ENCODE measurements at regions not wholly inside any gene's neighbourhood (a gene's known extent, or its start where the extent isn't known, plus 50 kb on each side); places are given as distances from the start of the nearest gene placed in this dataset.

GRCh38 chr13:107770541-107770940 lies 444.8 kb downstream of the LIG4 start:
- Histone ChIP-seq H4K20me1 (ENCODE audit: insufficient read depth) (no peaks in the 10 kb centered on the region), H3K27me3 (ENCODE audit: insufficient read depth, low read depth) (no peaks in the 10 kb centered on the region), H2AFZ (no peak overlapping the region), H3K79me2 (ENCODE audit: low read depth) (no peaks in the 10 kb centered on the region), H3K9me2 (ENCODE audit: insufficient read depth) (no peaks in the 10 kb centered on the region), H3K4me2 (no peak overlapping the region), H3K4me3 (no peak overlapping the region), H3K36me3 (ENCODE audit: low read depth) (no peaks in the 10 kb centered on the region), H3K4me1 (replicated peaks; ENCODE audit: insufficient read depth) (no peaks in the 10 kb centered on the region), H3K27ac (no peak overlapping the region; the same call in 1 of the 2 replicates), H3K9me3 (ENCODE audit: insufficient read depth, low read depth) (no peaks in the 10 kb centered on the region), H3F3A (ENCODE audit: insufficient read depth, low read depth) (no peaks in the 10 kb centered on the region)
- ChIA-PET CTCF (no interaction called here), POLR2A (ENCODE audit: unreplicated experiment) (no interaction called here)
- peak in 1 of 2 experiments; percentile 30 for DNase-seq
- TF ChIP-seq, protein P1, sequence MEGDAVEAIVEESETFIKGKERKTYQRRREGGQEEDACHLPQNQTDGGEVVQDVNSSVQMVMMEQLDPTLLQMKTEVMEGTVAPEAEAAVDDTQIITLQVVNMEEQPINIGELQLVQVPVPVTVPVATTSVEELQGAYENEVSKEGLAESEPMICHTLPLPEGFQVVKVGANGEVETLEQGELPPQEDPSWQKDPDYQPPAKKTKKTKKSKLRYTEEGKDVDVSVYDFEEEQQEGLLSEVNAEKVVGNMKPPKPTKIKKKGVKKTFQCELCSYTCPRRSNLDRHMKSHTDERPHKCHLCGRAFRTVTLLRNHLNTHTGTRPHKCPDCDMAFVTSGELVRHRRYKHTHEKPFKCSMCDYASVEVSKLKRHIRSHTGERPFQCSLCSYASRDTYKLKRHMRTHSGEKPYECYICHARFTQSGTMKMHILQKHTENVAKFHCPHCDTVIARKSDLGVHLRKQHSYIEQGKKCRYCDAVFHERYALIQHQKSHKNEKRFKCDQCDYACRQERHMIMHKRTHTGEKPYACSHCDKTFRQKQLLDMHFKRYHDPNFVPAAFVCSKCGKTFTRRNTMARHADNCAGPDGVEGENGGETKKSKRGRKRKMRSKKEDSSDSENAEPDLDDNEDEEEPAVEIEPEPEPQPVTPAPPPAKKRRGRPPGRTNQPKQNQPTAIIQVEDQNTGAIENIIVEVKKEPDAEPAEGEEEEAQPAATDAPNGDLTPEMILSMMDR (conservative IDR thresholded peaks at IDR 0.05), result no peak
- TF ChIP-seq EZH2 (IDR thresholded peaks at IDR 0.05; ENCODE audit: low read depth), result no peak
- no TSS peak for BruUV-seq (replicated peaks)
- intact Hi-C loops (cut with micrococcal nuclease; ENCODE audit: unreplicated experiment), result no loop called here

DNA sequence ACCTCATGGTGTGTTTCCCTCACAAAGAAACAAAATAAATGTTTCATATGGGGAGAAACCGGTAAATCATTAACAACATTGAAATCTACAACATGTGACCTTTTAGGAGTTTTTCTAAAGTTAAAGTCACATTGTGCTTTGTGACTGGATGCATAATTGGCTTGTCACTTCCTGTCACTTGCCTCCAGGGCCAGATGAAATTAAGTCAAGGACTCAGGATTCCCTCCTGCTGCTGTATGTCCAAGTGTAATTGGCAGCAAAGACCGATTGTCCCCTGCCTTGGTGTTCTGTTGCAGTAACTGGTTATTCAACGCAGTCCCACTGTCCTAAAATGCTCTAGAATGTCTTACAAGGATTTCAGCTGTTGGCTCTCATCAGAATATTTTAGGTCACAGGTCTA lies 448.2 kb downstream of the LIG4 start:
- Histone ChIP-seq H3K27ac (no peak overlapping the region), H3K9me3 (ENCODE audit: insufficient read depth, low read depth) (no peaks in the 10 kb centered on the region), H3K4me3 (no peak overlapping the region), H3K4me1 (replicated peaks; ENCODE audit: insufficient read depth) (peaks cover 6% of the 10 kb centered on the region; the same call in 1 of the 2 replicates), H3K79me2 (ENCODE audit: low read depth) (no peaks in the 10 kb centered on the region), H3K9me2 (ENCODE audit: insufficient read depth) (no peaks in the 10 kb centered on the region), H3K36me3 (ENCODE audit: low read depth) (no peaks in the 10 kb centered on the region), H2AFZ (no peak overlapping the region), H3K4me2 (no peak overlapping the region), H3K27me3 (ENCODE audit: insufficient read depth, low read depth) (no peaks in the 10 kb centered on the region), H3F3A (ENCODE audit: insufficient read depth, low read depth) (no peaks in the 10 kb centered on the region), H4K20me1 (ENCODE audit: insufficient read depth) (no peaks in the 10 kb centered on the region)
- ChIA-PET CTCF (no interaction called here), POLR2A (ENCODE audit: unreplicated experiment) (no interaction called here)
- BruUV-seq (replicated peaks), result no TSS peak
- peak in 1 of 2 experiments; percentile 10 for DNase-seq
- no peak for TF ChIP-seq EZH2 (IDR thresholded peaks at IDR 0.05; ENCODE audit: low read depth)
- TF ChIP-seq, protein P1 (conservative IDR thresholded peaks at IDR 0.05), result no peak
- intact Hi-C loops (cut with micrococcal nuclease; ENCODE audit: unreplicated experiment), result no loop called here

GRCh38 chr13:107765724-107766401 lies 449.5 kb downstream of the LIG4 start:
- TF ChIP-seq EZH2 (IDR thresholded peaks at IDR 0.05; ENCODE audit: low read depth), result no peak
- TF ChIP-seq, protein P1 (conservative IDR thresholded peaks at IDR 0.05), result no peak
- ChIA-PET POLR2A (ENCODE audit: unreplicated experiment) (no interaction called here), CTCF (no interaction called here)
- H3K9me2 ChIP-seq (ENCODE audit: insufficient read depth), result no peaks in the 10 kb centered on the region
- no peaks in the 10 kb centered on the region for H3F3A ChIP-seq (ENCODE audit: insufficient read depth, low read depth)
- BruUV-seq (replicated peaks), result no TSS peak
- H3K27me3 ChIP-seq (ENCODE audit: insufficient read depth, low read depth), result no peaks in the 10 kb centered on the region
- no peaks in the 10 kb centered on the region for H4K20me1 ChIP-seq (ENCODE audit: insufficient read depth)
- H3K36me3 ChIP-seq (ENCODE audit: low read depth), result no peaks in the 10 kb centered on the region
- no peaks in the 10 kb centered on the region for H3K9me3 ChIP-seq (ENCODE audit: insufficient read depth, low read depth)
- H3K27ac ChIP-seq, result no peak overlapping the region
- H3K4me1 ChIP-seq (replicated peaks; ENCODE audit: insufficient read depth), result peaks cover 6% of the 10 kb centered on the region; the same call in 1 of the 2 replicates
- intact Hi-C loops (cut with micrococcal nuclease; ENCODE audit: unreplicated experiment), result no loop called here
- H3K79me2 ChIP-seq (ENCODE audit: low read depth), result no peaks in the 10 kb centered on the region
- H2AFZ ChIP-seq, result no peak overlapping the region
- peak in 1 of 2 experiments; percentile 20 for DNase-seq
- H3K4me3 ChIP-seq, result no peak overlapping the region
- H3K4me2 ChIP-seq, result no peak overlapping the region
